D341Med (cell line): ENCODE measurements at regions not wholly inside any gene's neighbourhood (a gene's known extent, or its start where the extent isn't known, plus 50 kb on each side); places are given as distances from the start of the nearest gene placed in this dataset.
"Not testable (repeated sequence)": the region's sequence is repeated elsewhere in the genome, so short reads cannot be mapped to it uniquely, and the experiment has no call there.

Source experiments
- DNase-seq: peaks from one replicate; pipeline ENCODE4 v3.0.0; 2012; ENCODE audit warnings: low spot score

- no peak for DNase-seq
Observed at GRCh38 chr2:126085011-126085795, 570.8 kb upstream of the GYPC start.

- no peak for DNase-seq
Observed at GRCh38 chr2:126100962-126101361, 555.0 kb upstream of the GYPC start.

GRCh38 chr2:126106006-126106405 lies 550.0 kb upstream of the GYPC start:
- no peak for DNase-seq

- DNase-seq: no peak
Observed at GRCh38 chr2:126107883-126108282, 548.1 kb upstream of the GYPC start.

GRCh38 chr2:126115975-126116374 lies 540.0 kb upstream of the GYPC start:
- DNase-seq: peak; percentile 35

GRCh38 chr2:126117886-126118285 lies 538.1 kb upstream of the GYPC start:
- DNase-seq: no peak

GRCh38 chr2:126145752-126146151 lies 510.2 kb upstream of the GYPC start:
- no peak for DNase-seq

- DNase-seq: no peak
Observed at GRCh38 chr2:126154256-126154785, 501.6 kb upstream of the GYPC start.

- not testable (repeated sequence) for DNase-seq
Observed at GRCh38 chr2:126160950-126161349, 495.0 kb upstream of the GYPC start.

GRCh38 chr2:126172631-126173184 lies 483.2 kb upstream of the GYPC start:
- no peak for DNase-seq

GRCh38 chr2:126175222-126175621 lies 480.7 kb upstream of the GYPC start:
- DNase-seq: no peak

- DNase-seq: no peak
Observed at GRCh38 chr2:126177479-126177878, 478.5 kb upstream of the GYPC start.

- no peak for DNase-seq
Observed at GRCh38 chr2:126187668-126188067, 468.3 kb upstream of the GYPC start.

- DNase-seq: no peak
Observed at GRCh38 chr2:126189527-126189926, 466.4 kb upstream of the GYPC start.

- no peak for DNase-seq
Observed at GRCh38 chr2:126200538-126200937, 455.4 kb upstream of the GYPC start.

GRCh38 chr2:126208266-126208665 lies 447.7 kb upstream of the GYPC start:
- no peak for DNase-seq

GRCh38 chr2:126212735-126213134 lies 443.2 kb upstream of the GYPC start:
- no peak for DNase-seq

- no peak for DNase-seq
Observed at GRCh38 chr2:126219081-126219480, 436.9 kb upstream of the GYPC start.

GRCh38 chr2:126220331-126220730 lies 435.6 kb upstream of the GYPC start:
- DNase-seq: no peak

GRCh38 chr2:126221506-126221905 lies 434.5 kb upstream of the GYPC start:
- DNase-seq: no peak

- DNase-seq: no peak
Observed at GRCh38 chr2:126222278-126222677, 433.7 kb upstream of the GYPC start.

- DNase-seq: no peak
Observed at GRCh38 chr2:126224776-126225175, 431.2 kb upstream of the GYPC start.

GRCh38 chr2:126227250-126227649 lies 428.7 kb upstream of the GYPC start:
- DNase-seq: no peak

- no peak for DNase-seq
Observed at GRCh38 chr2:126228531-126228930, 427.4 kb upstream of the GYPC start.
